ENCODE measurements at regions not wholly inside any gene's neighbourhood (a gene's known extent, or its start where the extent isn't known, plus 50 kb on each side); places are given as distances from the start of the nearest gene placed in this dataset.

GRCh38 chr1:199665371-199665770, 362.1 kb upstream of the NR5A2 start:
- no peak overlapping the region for H3K4me3 ChIP-seq (ENCODE audit: low read depth, low read length)
- TF ChIP-seq CTCF (IDR thresholded peaks at IDR 0.05; ENCODE audit: low read depth, low read length) = no peak

GRCh38 chr1:199667089-199667488, 360.4 kb upstream of the NR5A2 start:
- H3K4me3 ChIP-seq (ENCODE audit: low read depth, low read length) = no peak overlapping the region
- TF ChIP-seq CTCF (IDR thresholded peaks at IDR 0.05; ENCODE audit: low read depth, low read length) = no peak

- no peak overlapping the region for H3K4me3 ChIP-seq (ENCODE audit: low read depth, low read length)
- no peak for TF ChIP-seq CTCF (IDR thresholded peaks at IDR 0.05; ENCODE audit: low read depth, low read length)
Measured at GRCh38 chr1:199669916-199670315, 357.6 kb upstream of the NR5A2 start.

GRCh38 chr1:199671684-199672083, 355.8 kb upstream of the NR5A2 start:
- TF ChIP-seq CTCF (IDR thresholded peaks at IDR 0.05; ENCODE audit: low read depth, low read length) = no peak
- H3K4me3 ChIP-seq (ENCODE audit: low read depth, low read length) = no peak overlapping the region

- no peak for TF ChIP-seq CTCF (IDR thresholded peaks at IDR 0.05; ENCODE audit: low read depth, low read length)
- no peak overlapping the region for H3K4me3 ChIP-seq (ENCODE audit: low read depth, low read length)
Measured at GRCh38 chr1:199675937-199676336, 351.6 kb upstream of the NR5A2 start.

GRCh38 chr1:199678771-199679170, 348.7 kb upstream of the NR5A2 start:
- TF ChIP-seq CTCF (IDR thresholded peaks at IDR 0.05; ENCODE audit: low read depth, low read length) = no peak
- H3K4me3 ChIP-seq (ENCODE audit: low read depth, low read length) = no peak overlapping the region

- no peak overlapping the region for H3K4me3 ChIP-seq (ENCODE audit: low read depth, low read length)
- TF ChIP-seq CTCF (IDR thresholded peaks at IDR 0.05; ENCODE audit: low read depth, low read length) = no peak
Measured at GRCh38 chr1:199682081-199682480, 345.4 kb upstream of the NR5A2 start.
